AG04450 (cell line): ENCODE measurements at regions not wholly inside any gene's neighbourhood (a gene's known extent, or its start where the extent isn't known, plus 50 kb on each side); places are given as distances from the start of the nearest gene placed in this dataset.

Experiments used
- CTCF ChIA-PET: fragments of 300-600, 350-600 bp; formaldehyde crosslinking; extraction: SDS; loops from one replicate; lab custom pipeline; 2022; ENCODE audit warnings: antibody characterized with exemption, inconsistent platforms; lab: Charles Lee
- POLR2A ChIA-PET: fragments of 350-600 bp; formaldehyde crosslinking; extraction: SDS; loops from one replicate; lab custom pipeline; 2021; ENCODE audit warnings: antibody characterized with exemption, inconsistent platforms; lab: Yijun Ruan, JAX
- DNase-seq: peaks from one replicate; pipeline ENCODE4 v3.0.0-alpha.2; 2011; ENCODE audit warnings: low read depth, low spot score
- H3K27ac ChIP-seq: one replicate; pipeline ENCODE4 v1.5.1; 2012; ENCODE audit warnings: low read depth, low read length, control low read depth
- H3K27me3 ChIP-seq: one replicate; pipeline ENCODE4 v1.6.0; 2012; ENCODE audit warnings: low read length; ENCODE audit not compliant: control insufficient read depth, insufficient read depth
- H3K4me3 ChIP-seq: 2 replicates; pipeline ENCODE4 v1.5.1; 2011; ENCODE audit warnings: mild to moderate bottlenecking, low read depth, low read length, control low read depth
- H3K9me3 ChIP-seq: 2 replicates; pipeline ENCODE4 v1.5.1; 2012; ENCODE audit warnings: low read length; ENCODE audit not compliant: control insufficient read depth, insufficient read depth
- CTCF ChIP-seq: IDR thresholded peaks from 2 replicates; pipeline ENCODE4 v1.5.1; 2011; ENCODE audit warnings: low read depth, low read length, control low read depth, inconsistent platforms

GRCh38 chr11:62068730-62069129, 55.1 kb upstream of the INCENP start:
- CTCF ChIA-PET: interaction anchor here (6.4 kb wide), 1 partner anchor 13 kb away, joined by 40 read pairs; no protein-coding TSS in a partner anchor
- no peak for TF ChIP-seq CTCF
- POLR2A ChIA-PET: no interaction called here
- Histone ChIP-seq H3K27ac (no peak overlapping the region), H3K27me3 (peaks cover 4% of the 10 kb centered on the region), H3K9me3 (no peaks in the 10 kb centered on the region), H3K4me3 (no peak overlapping the region)
- no peak for DNase-seq

- H3K9me3 ChIP-seq: no peaks in the 10 kb centered on the region
- no peak for DNase-seq
- no peak overlapping the region for H3K4me3 ChIP-seq
- peaks cover 4% of the 10 kb centered on the region for H3K27me3 ChIP-seq
- no peak for TF ChIP-seq CTCF
- H3K27ac ChIP-seq: no peak overlapping the region
- ChIA-PET POLR2A (no interaction called here), CTCF (interaction anchor here (1.4 to 6.4 kb wide), 2 partner anchors 14 to 120 kb away, joined by 3 to 40 read pairs; no protein-coding TSS in a partner anchor)
Measured at GRCh38 chr11:62067741-62068140, 56.1 kb upstream of the INCENP start.

- CTCF ChIA-PET: interaction anchor here (0.6 to 1.7 kb wide), 3 partner anchors 18 to 165 kb away, joined by 5 read pairs; no protein-coding TSS in a partner anchor
- POLR2A ChIA-PET: no interaction called here
- H3K4me3 ChIP-seq: no peak overlapping the region
- H3K27ac ChIP-seq: no peak overlapping the region
- no peaks in the 10 kb centered on the region for H3K27me3 ChIP-seq
- DNase-seq: no peak
- H3K9me3 ChIP-seq: no peaks in the 10 kb centered on the region
- TF ChIP-seq CTCF: no peak
Measured at GRCh38 chr11:62064221-62064620, 59.6 kb upstream of the INCENP start.

GRCh38 chr11:62062223-62062861, 61.5 kb upstream of the INCENP start:
- Histone ChIP-seq H3K27me3 (no peaks in the 10 kb centered on the region), H3K9me3 (no peaks in the 10 kb centered on the region), H3K4me3 (no peak overlapping the region), H3K27ac (no peak overlapping the region)
- POLR2A ChIA-PET: interaction anchor here (0.6 kb wide), 1 partner anchor 26 kb away, joined by 4 read pairs; no protein-coding TSS in a partner anchor
- DNase-seq: no peak
- CTCF ChIA-PET: interaction anchor here (2.0 kb wide), 1 partner anchor 20 kb away, joined by 7 read pairs; no protein-coding TSS in a partner anchor
- TF ChIP-seq CTCF: no peak
